Mucosa of descending colon (tissue), 3 donors: ENCODE measurements at regions not wholly inside any gene's neighbourhood (a gene's known extent, or its start where the extent isn't known, plus 50 kb on each side); places are given as distances from the start of the nearest gene placed in this dataset.

Source experiments
- ATAC-seq: fragments of 200-7000 bp; cut with Tn5 transposase; one replicate; pipeline ENCODE4 v1.9.1; 2020; ENCODE audit warnings: mild to moderate bottlenecking, moderate library complexity
- DNase-seq, 3 donors: peaks; one replicate each; pipeline ENCODE4 v3.0.0-alpha.2; 2020
- H3K36me3 ChIP-seq: fragments of 200-600 bp; one replicate; pipeline ENCODE4 v1.8.0; 2021; ENCODE audit warnings: low read depth, mild to moderate bottlenecking
- H3K4me1 ChIP-seq: fragments of 200-600 bp; one replicate; pipeline ENCODE4 v1.8.0; 2021; ENCODE audit warnings: low read depth, mild to moderate bottlenecking
- H3K4me3 ChIP-seq: fragments of 200-600 bp; one replicate; pipeline ENCODE4 v1.8.0; 2021; ENCODE audit warnings: mild to moderate bottlenecking
- H3K9me3 ChIP-seq: fragments of 200-600 bp; one replicate; pipeline ENCODE4 v1.8.0; 2021; ENCODE audit warnings: mild to moderate bottlenecking
- intact Hi-C, 2 donors: fragments of 100-400 bp; cut with DNase I in 1 of 2; cut with micrococcal nuclease in 1 of 2; formaldehyde crosslinking; loops; one replicate each; pipeline versions ENCODE4 v1.11.0 to v1.11.1; 2022; cut with DNase I, micrococcal nuclease
- TF ChIP-seq, protein P1 (sequence below): fragments of 200-600 bp; IDR thresholded peaks from one replicate; pipeline ENCODE4 v1.8.0; 2022; ENCODE audit warnings: antibody characterized with exemption, mild to moderate bottlenecking
- donor health status: DM: no; HTN: no; CAD: no; lungs with moderate emphysema.
- donor health status: DM: no; HTN: no; CAD: no.
- donor health status: DM: no; HTN: yes; CAD: no.

DNA sequence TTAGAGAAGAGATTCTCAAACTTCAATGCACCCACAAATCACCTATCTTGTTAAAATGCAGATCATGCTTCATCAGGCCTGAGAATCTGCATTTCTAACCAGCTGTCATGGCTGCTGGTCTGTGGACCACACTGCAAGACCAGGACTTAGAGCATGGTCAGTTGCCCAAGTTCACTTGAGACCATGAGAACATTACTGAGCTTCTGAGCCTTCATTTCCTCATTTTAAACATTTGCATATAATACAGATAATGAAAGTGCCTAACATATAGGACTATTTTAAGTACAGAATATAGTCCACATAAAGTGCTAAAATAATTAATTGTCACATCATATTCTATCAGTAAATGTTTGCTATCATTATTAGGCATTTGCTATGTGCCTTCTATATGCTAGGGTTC lies 260.8 kb upstream of the TNC start:
- Histone ChIP-seq H3K4me3 (no peak overlapping the region), H3K9me3 (peaks cover 9% of the 10 kb centered on the region), H3K4me1 (no peaks in the 10 kb centered on the region), H3K36me3 (no peaks in the 10 kb centered on the region)
- DNase-seq = no peak
- ATAC-seq = no peak
- TF ChIP-seq, protein P1, sequence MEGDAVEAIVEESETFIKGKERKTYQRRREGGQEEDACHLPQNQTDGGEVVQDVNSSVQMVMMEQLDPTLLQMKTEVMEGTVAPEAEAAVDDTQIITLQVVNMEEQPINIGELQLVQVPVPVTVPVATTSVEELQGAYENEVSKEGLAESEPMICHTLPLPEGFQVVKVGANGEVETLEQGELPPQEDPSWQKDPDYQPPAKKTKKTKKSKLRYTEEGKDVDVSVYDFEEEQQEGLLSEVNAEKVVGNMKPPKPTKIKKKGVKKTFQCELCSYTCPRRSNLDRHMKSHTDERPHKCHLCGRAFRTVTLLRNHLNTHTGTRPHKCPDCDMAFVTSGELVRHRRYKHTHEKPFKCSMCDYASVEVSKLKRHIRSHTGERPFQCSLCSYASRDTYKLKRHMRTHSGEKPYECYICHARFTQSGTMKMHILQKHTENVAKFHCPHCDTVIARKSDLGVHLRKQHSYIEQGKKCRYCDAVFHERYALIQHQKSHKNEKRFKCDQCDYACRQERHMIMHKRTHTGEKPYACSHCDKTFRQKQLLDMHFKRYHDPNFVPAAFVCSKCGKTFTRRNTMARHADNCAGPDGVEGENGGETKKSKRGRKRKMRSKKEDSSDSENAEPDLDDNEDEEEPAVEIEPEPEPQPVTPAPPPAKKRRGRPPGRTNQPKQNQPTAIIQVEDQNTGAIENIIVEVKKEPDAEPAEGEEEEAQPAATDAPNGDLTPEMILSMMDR = no peak
- intact Hi-C loops = no loop called here

DNA sequence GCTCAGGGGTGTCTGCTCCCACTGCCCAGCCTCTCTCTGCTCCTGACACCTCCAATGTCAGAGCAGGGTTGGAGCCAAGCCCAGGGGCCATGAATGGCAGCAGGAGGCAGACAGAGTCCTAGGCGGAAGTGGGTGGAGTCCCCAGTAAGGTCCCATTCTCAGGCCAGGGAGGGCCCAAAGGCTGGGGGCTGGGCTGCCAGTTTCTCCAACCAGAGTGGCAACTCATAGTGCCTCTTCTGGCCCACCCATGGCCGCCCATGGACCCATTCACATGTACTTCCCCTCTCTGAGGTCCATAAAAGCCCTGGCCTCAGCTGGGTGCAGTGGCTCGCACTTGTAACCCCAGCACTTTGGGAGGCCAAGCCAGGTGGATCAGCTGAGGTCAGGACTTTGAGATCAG lies 261.8 kb upstream of the TNC start:
- Histone ChIP-seq H3K4me3 (no peak overlapping the region), H3K36me3 (no peaks in the 10 kb centered on the region), H3K4me1 (no peaks in the 10 kb centered on the region), H3K9me3 (peaks cover 9% of the 10 kb centered on the region)
- DNase-seq (peak in 1 of 3 donors; percentile 25), ATAC-seq (no peak)
- intact Hi-C loops = no loop called here
- TF ChIP-seq, protein P1 = no peak

DNA sequence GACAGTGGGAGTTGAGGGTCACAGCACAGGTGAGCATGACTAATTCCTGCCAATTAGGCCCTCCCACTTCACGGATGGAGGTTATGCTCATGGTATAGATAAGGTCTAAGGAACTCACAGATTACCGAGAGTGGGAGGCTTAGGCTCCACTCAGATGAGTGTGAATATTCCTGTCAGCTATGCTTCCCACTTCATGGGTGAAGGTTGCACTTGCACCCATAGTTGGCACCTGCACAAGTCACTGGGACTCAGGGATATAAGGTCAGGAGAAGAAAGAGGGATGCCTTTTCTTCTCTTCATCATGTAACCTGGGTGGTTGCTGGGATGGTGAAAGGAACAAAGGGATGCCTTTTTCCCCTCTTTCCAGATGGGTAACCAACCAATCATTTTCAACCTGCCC lies 264.9 kb upstream of the TNC start:
- no peaks in the 10 kb centered on the region for H3K4me1 ChIP-seq
- DNase-seq (no peak), ATAC-seq (no peak)
- intact Hi-C loops = no loop called here
- peaks cover 9% of the 10 kb centered on the region for H3K9me3 ChIP-seq
- H3K36me3 ChIP-seq = no peaks in the 10 kb centered on the region
- no peak overlapping the region for H3K4me3 ChIP-seq
- TF ChIP-seq, protein P1 = no peak

DNA sequence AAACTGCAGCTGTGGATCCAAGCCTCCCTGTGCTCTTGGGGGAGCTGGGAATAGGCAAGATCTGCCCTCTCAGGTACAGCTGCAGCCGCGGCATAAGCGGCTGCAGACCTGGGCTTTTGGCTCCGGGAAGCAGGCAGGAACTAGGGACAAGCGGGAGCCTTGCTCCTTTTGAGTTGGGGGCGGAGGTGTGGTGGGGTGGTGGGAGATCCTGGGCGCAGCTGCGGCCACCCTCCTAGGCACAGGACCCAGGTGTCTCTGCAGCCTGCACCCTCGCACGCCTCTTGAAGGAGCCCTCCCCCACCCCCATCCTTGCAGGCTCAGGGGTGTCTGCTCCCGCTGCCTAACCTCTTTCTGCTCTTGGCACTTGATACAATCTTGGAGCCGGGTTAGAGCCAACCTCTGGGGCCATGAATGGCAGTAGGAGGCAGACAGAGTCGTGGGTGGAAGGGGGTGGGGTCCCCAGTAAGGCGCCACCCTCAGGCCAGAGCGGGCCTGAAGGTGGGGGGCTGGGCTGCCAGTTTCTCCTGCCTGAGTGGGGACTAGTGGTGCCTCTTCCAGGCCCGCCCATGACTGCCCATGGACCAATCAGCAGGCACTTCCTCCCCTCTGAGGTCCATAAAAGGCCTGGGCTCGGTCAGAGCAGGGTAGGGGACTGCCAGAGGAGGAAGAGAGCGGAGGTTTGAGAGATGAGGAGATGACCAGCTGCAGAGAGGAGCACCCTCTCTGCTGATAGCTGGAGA lies 267.6 kb upstream of the TNC start:
- TF ChIP-seq, protein P1 = no peak

DNA sequence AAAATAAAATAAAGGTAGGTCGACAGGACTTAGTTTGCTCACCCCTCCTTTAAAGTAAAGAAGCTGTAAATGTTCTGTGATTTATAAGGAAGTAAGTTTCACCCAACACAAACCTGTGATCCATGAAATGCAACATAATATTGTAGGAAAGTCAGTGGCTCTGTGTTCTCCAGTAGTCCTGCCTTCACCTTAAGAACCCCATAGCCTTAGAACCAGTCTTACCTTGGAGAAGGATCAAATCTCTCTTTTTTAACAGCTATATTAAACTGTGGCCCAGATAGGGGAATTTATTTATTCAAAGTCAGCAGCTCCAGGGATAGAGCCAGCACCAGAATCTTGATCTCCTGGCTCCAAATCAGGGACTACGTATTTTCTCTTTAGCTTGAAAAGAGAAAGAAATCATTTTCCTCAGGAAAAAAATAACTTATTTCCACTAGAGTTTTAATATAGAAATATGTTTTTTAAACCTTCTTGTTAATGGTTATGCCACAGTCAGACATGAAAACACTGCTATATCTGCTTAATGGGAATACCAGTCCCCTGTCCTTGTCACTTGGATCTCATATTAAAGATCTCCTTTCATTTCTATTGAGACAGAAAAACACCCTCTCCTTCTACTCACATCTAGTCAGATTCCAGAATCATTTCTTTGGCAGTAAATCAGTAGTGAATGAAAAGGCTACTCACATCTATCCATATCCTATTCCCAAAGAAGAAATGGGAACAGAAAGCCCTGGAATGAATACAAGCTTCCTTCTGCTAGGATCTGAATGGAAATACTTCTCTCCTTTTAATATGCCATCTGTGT lies 269.2 kb upstream of the TNC start:
- intact Hi-C loops = no loop called here
- ATAC-seq = no peak
- no peak for DNase-seq

More for the DNA sequence above, 267.6 kb upstream of the TNC start:
- ATAC-seq = no peak
- no peaks in the 10 kb centered on the region for H3K4me1 ChIP-seq
- H3K9me3 ChIP-seq = peaks cover 9% of the 10 kb centered on the region
- H3K4me3 ChIP-seq = no peak overlapping the region
- intact Hi-C loops = no loop called here
- peak in 1 of 3 donors; percentile 31 for DNase-seq
- H3K36me3 ChIP-seq = no peaks in the 10 kb centered on the region

More for the DNA sequence above, 269.2 kb upstream of the TNC start:
- H3K36me3 ChIP-seq = no peaks in the 10 kb centered on the region
- no peak overlapping the region for H3K4me3 ChIP-seq
- H3K9me3 ChIP-seq = peaks cover 9% of the 10 kb centered on the region
- no peaks in the 10 kb centered on the region for H3K4me1 ChIP-seq
- TF ChIP-seq, protein P1 = no peak
